Activated naive CD4-positive, alpha-beta T cell treated with Interleukin-2 at 50 U/mL for 16 hours (primary cell): ENCODE measurements at regions not wholly inside any gene's neighbourhood (a gene's known extent, or its start where the extent isn't known, plus 50 kb on each side); places are given as distances from the start of the nearest gene placed in this dataset.
"Not testable (repeated sequence)": the region's sequence is repeated elsewhere in the genome, so short reads cannot be mapped to it uniquely, and the experiment has no call there.

Experiments
- DNase-seq: peaks from one replicate; pipeline ENCODE4 v3.0.0-alpha.2; 2020

DNA sequence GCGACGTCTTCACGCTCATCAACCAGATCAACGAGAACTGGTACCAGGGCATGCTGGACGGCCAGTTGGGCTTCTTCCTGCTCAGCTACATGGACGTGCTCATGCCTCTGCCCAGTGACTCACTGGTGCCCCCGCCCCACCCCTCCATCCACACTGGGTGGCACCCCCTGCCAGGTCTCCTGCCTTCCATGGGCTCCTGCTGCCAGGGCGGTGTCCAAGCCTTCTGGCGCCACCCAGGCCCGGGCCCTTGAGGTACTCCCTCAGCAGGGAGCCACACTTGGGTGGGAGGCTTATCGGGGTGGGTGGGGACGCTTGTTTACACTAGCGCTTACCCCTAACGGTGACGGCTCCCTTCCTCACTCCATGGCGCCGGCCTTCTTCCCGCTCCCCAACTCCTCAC is 148.2 kb downstream of the GOSR1 start:
- not testable (repeated sequence) for DNase-seq

GRCh38 chr17:30624180-30624579 is 147.0 kb downstream of the GOSR1 start:
- not testable (repeated sequence) for DNase-seq

GRCh38 chr17:30609682-30610081 is 132.5 kb downstream of the GOSR1 start:
- not testable (repeated sequence) for DNase-seq

DNA sequence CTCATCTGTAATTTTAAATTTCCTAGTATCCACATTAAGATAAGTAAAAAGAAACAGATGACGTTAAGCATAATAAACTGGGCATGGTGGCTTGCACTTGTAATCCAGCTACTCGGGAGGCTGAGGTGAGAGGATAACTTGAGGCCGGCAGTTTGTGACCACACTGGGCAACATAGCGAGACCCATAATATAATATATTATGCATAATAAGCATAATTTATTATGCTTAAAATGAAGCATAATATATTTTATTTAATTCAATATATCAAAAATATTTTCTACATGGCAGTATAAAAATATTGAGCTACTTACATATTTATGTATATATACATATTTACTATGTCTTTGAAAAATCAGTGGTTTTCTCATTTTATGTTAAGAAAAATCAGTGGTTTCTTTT is 128.3 kb downstream of the GOSR1 start:
- no peak for DNase-seq

DNA sequence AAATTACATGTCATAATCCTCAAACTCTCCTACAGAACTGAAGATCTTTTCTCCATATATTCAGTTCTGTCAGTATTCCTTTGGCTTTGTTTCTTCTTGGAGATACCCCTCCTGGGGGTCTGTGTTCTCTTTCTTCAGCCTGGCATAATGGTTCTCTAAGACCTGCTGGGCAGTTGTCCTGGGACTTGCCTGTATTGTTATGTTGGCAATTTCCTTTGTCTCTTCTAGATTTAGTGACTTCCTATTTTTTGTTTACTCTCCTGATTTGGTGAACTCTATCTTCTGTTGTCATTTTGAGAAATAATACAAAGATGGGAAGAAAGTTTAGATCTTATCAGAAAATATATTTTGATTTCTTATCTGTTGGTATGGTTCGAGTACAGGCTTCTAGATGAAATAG is 127.8 kb downstream of the GOSR1 start:
- DNase-seq, result no peak

- DNase-seq, result not testable (repeated sequence)
These were observed 125.2 kb downstream of the GOSR1 start for GRCh38 chr17:30602396-30602795.

- DNase-seq, result not testable (repeated sequence)
These were observed 124.8 kb downstream of the GOSR1 start for GRCh38 chr17:30601984-30602383.

DNA sequence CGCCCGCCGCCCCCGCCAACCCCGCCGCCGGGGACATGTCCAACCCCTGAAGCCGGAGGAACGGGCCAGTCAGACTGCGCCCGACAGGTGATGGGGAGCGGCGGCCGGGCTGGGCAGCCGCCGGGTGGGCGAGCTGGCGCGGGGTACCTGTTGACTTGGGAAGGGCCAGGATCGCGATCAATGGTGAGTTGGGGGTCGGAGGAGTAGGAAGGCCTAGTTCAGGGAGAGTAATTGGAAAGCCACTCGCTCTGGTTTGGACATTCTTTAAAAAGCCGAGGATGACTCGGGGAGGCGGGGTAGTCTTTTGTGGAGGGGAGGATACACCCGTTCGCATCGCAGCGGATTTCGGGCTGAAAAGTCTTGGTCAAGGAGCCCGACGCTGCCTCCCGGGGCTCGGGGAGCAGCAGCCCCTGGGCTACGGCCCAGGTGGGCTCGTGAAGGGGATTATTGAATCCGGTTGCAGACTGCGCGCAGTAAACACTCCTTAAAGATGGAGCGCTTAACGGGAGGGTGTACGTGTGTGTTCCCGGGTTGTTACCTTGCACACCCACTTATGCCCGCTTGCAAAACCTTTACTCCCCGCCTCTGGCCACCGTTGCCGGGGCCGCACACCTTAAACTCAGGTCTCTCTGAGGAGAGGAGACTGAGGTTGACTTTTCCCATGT is 123.8 kb downstream of the GOSR1 start:
- peak; percentile 20 for DNase-seq

DNA sequence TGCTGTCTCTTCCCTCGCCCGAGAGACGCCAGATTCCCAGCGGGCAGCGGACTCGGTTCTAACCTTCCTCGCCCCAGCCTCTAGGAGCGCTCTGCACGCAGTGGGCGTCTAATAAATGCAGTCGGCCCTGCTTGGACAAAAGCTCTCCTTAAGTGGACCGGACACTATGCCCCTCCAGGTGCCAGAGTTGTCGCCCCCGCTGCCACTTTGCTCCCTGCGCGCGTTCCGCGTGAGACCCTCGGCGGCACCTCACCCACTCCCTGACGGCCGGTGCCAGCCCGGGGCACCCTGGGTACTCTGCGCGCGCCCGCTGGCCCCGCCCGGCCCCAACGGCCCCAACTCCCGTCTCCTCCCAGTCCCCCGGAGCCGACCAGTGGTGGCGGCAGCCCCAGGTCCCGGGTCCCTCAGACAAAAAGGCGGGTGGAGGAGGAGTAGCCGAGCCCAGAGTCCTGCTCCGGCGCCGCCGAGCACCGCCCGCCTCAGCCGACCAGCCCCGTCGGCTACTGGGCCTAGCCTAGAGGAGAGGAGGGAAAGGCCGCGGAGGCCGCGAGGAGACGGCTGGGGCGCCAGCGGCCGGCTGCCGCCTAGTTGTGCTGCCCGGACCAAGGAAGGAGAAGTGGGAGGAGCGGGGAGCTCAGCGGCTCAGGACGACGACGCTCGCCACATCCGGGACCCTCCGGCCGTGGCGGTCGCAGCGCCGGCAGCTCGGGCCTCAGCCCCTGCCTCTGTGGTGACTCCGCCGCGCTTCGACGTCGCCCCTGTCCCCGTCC is 123.0 kb downstream of the GOSR1 start:
- peak; percentile 72 for DNase-seq

DNA sequence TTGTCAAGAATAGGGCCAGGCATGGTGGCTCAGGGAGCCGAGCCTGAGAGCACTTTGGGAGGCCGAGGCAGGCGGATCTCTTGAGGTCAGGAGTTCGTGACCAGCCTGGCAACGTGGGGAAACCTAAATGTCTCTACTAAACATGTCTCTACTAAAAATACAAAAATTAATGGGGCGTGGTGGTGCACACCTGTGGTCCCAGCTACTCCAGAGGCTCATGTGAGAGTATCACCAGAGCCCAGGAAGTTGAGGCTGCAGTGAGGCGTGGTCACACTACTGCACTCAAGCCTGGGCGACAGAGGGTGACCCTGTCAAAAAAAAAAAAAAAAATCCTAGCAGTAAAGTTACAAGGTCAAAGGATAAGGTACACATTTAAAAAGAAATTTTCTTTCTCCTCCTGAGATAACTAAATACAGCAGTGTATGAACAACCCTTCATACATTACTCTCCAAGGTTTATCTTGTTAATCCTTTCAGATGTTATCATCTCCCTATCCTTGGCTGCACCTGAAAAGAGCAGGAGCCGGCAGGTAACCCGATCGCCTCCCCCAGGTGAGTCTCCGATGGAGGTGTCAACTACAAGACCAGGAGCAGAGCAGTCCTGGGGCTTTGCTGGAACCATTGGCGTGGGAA is 122.3 kb downstream of the GOSR1 start:
- no peak for DNase-seq

GRCh38 chr17:30597776-30598288 is 120.6 kb downstream of the GOSR1 start:
- DNase-seq, result no peak

- not testable (repeated sequence) for DNase-seq
These were observed 120.0 kb downstream of the GOSR1 start for GRCh38 chr17:30596948-30597775.

DNA sequence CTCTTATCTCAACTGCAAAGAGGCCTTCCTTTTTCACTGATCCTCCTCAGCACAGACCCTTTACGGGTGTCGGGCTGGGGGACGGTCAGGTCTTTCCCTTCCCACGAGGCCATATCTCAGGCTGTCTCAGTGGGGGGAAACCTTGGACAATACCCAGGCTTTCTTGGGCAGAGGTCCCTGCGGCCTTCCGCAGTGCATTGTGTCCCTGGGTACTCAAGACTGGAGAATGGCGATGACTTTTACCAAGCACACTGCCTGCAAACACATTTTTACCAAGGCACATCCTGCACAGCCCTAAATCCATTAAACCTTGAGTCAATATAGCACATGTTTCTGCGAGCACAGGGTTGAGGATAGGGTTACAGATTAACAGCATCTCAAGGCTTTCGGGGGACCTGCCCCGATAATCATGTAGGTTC is 117.8 kb downstream of the GOSR1 start:
- DNase-seq, result not testable (repeated sequence)

GRCh38 chr17:30594223-30594952 is 117.2 kb downstream of the GOSR1 start:
- no peak for DNase-seq

- no peak for DNase-seq
These were observed 113.0 kb downstream of the GOSR1 start for GRCh38 chr17:30590081-30590733.

- no peak for DNase-seq
These were observed 112.2 kb downstream of the GOSR1 start for GRCh38 chr17:30589431-30589830.

GRCh38 chr17:30588798-30589247 is 111.6 kb downstream of the GOSR1 start:
- no peak for DNase-seq

GRCh38 chr17:30586818-30587595 is 109.8 kb downstream of the GOSR1 start:
- no peak for DNase-seq

DNA sequence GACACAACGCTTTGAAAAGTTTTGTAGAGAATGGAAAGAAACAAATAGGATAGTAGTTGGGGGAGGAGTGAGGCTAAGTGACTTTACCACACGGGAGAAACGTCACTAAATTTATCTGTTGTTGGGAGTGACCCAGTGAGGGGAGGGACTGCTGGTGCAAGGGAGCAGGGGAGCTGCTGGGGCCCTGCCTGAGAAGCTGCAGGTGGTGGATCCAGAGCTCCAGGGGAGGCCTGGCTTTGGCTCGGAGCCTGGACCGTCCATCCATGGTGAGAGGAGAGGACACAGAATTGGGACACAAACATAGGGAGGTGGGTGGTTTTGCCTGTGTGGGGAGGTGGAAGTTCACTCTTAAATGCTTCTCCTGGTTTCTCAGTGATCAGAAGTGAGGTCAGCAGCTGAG is 107.6 kb downstream of the GOSR1 start:
- no peak for DNase-seq

- DNase-seq, result no peak
These were observed 103.7 kb downstream of the GOSR1 start for GRCh38 chr17:30580916-30581315.
